ENCODE measurements at regions not wholly inside any gene's neighbourhood (a gene's known extent, or its start where the extent isn't known, plus 50 kb on each side); places are given as distances from the start of the nearest gene placed in this dataset.

GRCh38 chr2:180733330-180733729 lies 247.1 kb upstream of the UBE2E3 start:
- DNase-seq = no peak

DNA sequence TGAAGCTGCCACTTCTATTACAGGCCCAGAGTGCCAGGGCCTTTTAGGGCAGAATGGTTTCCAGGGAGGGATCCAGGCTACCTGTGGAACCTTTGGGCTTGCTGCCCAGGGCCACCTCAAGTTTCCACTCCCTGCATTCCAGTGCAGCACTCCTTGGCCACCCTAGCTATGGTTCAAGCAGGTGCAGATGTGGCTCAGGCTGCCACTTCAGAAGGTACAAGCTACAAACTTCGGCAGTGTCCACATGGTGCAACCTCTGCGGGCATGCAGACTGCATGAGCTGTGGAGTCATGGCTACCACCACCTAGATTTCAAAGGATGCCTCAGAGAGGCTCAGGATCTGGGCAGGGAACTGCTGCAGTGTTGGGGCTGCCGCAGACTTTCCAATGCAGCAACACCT lies 248.1 kb upstream of the UBE2E3 start:
- DNase-seq = no peak

DNA sequence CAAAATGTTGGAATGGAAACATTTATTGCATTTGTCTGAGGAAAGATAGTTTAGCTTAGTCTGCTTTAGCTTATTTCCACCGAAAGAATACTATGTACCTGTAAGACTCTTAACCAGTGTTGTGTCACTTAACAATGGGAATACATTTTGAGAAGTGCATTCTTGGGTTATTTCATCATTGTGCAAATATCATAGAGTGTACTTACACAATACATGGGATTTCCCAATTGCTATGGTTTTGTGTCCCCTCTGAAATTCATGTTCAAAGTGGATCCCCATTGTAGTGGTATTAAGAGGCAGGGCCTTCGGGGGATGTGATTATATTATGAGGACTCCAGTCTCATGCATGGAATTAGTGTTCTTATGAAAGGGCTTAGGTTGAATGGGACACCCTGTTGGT lies 249.4 kb upstream of the UBE2E3 start:
- DNase-seq = no peak

- no peak for DNase-seq
Measured at GRCh38 chr2:180728928-180729559, 251.4 kb upstream of the UBE2E3 start.

DNA sequence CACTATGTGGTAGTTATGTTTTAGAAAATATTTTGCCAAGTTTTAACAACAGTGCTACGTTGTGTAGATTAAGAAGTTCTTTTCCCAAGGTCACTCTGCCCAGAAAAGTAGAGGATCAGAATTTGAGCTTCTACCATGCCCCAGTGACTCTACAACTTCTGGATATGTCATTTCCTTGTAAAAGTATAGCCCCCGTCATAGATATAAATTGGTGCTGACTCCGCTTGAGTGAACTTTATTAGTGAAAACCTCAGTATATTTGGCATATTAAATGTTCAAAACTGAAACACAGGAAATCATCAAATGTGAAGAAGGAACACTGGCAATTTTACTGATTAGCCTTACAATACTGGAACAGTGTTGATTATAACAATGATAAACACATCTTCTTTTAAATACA lies 256.7 kb upstream of the UBE2E3 start:
- DNase-seq = no peak

- no peak for DNase-seq
Measured at GRCh38 chr2:180722551-180723239, 257.7 kb upstream of the UBE2E3 start.

DNA sequence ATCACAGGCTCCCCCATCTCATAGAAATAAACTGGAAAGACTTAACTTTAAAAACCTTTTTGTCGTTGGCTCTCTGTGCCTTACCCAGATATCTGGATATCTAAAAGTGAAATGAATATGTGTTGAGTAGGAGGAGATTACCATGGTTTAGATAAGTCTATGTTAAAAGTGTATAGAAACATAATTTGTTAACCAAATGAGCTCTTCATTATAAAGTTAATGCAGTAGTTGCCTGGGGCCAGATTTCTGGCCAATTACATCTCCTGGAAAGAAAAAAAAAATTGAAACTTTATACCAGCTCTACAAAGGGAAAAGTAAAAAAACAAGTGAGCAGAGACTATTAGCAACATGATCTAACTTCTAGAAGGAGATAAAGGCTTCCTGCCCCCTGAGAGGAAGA lies 259.6 kb upstream of the UBE2E3 start:
- DNase-seq = no peak

GRCh38 chr2:180717588-180717987 lies 262.8 kb upstream of the UBE2E3 start:
- no peak for DNase-seq

DNA sequence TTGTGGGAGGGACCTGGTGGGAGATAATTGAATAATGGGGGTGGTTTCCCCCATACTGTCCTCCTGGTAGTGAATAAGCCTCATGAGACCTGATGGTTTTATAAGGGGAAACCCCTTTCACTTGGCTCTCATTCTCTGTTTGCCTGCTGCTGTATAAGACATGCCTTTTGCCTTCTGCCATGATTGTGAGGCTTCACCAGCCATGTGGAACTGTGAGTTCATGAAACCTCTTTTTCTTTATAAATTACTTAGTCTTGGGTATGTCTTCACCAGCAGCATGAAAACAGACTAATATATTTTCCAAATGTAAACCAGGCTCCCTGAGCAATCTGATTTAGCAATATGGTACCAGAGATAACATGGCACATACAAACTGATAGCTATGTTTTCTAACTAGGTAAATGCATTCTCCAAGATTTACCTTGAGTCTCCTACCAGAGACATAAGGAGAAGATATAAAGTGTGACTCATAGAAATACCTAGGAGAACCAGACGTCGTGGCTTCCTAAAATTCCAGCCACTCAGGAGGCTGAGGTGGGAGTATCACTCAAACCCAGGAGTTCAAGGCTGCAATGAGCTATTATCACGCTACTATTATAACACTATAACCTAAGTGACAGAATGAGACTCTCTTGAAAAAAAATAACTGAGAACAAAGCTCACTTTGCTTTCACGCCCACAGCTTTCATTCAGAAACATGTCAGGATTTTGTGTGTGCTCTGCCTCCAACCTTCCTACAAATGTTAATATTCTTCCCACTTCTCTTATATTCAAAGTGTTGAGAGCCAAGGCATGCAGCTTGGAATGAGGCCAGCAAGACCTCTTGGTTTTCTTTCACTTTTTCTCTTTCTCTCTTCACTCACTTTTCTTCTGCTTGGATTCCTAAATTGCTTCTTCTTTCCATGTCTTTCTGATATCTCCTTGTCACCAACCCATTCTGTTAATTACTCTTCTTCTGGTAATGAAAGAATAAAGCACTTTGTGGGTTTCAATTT lies 263.9 kb upstream of the UBE2E3 start:
- DNase-seq = no peak

DNA sequence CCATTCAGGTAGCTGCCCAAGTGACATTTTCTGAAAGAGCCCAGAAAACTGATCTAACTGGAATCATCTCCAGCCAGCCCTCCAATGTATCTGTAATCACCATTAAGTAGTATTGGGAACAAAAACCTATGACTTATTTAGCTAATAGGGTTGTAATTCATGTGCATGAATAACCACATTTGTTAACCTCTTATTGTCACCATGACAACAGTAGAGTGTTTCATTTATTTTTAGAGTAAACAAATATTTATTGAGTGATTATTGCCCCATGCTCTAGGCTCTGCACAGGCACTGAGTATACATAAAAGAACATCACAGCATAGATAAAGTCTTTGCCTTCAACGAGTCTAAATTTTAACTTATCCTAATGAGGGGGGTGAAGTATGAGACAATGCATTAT lies 265.4 kb upstream of the UBE2E3 start:
- peak; percentile 98 for DNase-seq

GRCh38 chr2:180709392-180710145 lies 270.8 kb upstream of the UBE2E3 start:
- no peak for DNase-seq

- DNase-seq = peak; percentile 72
Measured at GRCh38 chr2:180707884-180708205, 272.6 kb upstream of the UBE2E3 start.

- no peak for DNase-seq
Measured at GRCh38 chr2:180707175-180707883, 273.1 kb upstream of the UBE2E3 start.

DNA sequence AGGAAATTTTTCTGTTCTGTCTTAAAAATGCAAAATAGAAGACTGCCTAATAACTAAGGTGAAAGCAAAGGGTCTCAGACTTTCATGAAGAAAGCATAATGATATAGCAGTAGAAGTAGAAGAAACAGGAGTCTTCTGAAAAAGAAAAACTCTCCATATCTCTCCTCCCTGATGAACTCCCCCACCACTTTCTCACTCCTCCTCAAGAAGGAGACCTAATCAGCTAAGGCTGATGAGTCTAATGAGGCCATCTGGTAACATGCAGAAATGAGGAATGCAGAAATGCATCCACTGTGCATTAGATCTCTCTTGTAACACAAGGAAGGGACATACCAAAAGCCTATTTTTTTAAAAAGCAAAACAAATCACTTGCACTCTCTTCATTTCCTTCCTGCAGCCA lies 273.7 kb upstream of the UBE2E3 start:
- DNase-seq = no peak

DNA sequence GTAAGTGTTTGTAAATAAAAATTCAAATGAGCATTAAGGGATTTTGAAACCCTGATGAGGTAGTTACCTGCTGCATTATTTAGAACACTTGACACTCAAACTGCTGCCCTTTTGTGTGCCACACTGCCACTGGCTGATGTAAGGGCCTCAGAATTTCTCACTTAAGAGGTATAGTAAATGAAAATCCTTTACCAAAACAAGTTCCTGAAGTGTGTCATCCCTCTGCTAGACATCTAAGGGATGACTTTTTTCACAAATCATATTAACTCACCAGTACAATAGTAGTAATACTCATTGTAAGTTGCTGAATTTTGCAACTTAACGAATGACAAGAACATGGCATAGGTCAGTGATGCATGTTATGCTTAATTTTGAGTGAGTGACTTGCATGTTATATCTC lies 274.9 kb upstream of the UBE2E3 start:
- no peak for DNase-seq

DNA sequence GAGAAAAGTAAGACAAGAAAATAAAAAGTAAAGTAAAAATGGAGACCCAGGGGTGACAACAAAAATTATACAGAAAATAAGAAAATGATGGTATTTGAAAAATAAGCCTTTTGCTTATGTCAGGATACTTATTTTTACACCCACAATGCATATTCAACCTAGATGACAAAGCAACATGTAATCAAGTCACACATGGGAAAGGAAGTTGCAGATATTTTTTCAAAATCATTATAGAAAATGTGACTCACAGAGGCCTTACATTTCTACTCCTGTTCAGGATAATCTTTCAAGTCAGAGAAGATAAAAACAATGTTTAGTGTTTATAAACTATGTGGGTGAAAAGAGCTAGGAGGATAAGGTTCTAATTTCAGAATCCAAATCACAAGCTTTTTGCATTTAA lies 275.3 kb upstream of the UBE2E3 start:
- no peak for DNase-seq

- DNase-seq = no peak
Measured at GRCh38 chr2:180699657-180700361, 280.6 kb upstream of the UBE2E3 start.

DNA sequence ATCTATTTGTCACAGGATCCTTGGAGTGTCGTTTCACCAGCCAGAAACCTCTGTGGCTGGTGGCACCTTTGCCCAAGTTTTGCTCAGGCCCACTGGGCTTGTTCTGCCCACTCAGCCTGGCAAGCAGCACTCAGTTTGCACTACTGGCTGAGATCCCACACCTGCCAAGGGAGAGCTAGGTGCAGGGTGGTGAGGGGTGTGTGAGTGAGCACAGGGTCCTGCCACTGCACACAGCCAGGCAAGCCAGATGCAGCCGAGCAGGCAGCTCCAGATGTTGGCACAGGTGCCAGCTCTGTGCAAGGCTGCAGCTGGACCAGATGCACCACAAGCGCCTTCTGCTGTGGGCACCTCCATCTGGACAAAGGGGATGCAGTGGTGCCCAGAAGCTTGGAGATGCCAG lies 281.7 kb upstream of the UBE2E3 start:
- no peak for DNase-seq

GRCh38 chr2:180695586-180696401 lies 284.6 kb upstream of the UBE2E3 start:
- peak; percentile 96 for DNase-seq

- DNase-seq = peak; percentile 39
Measured at GRCh38 chr2:180694445-180695421, 285.7 kb upstream of the UBE2E3 start.

All from NCI-H748 treated with DMSO at 0.1 percent for 48 hours (cell line).